GM12873 (cell line): ENCODE measurements at regions not wholly inside any gene's neighbourhood (a gene's known extent, or its start where the extent isn't known, plus 50 kb on each side); places are given as distances from the start of the nearest gene placed in this dataset.

ENCODE experiments used
- TF ChIP-seq, protein P1 (sequence below): IDR thresholded peaks from 2 replicates; pipeline ENCODE4 v1.5.1; 2012; ENCODE audit warnings: low read depth, mild to moderate bottlenecking, moderate library complexity, low read length, control low read depth; ENCODE audit not compliant: insufficient read depth; ENCODE audit errors: missing control alignments

DNA sequence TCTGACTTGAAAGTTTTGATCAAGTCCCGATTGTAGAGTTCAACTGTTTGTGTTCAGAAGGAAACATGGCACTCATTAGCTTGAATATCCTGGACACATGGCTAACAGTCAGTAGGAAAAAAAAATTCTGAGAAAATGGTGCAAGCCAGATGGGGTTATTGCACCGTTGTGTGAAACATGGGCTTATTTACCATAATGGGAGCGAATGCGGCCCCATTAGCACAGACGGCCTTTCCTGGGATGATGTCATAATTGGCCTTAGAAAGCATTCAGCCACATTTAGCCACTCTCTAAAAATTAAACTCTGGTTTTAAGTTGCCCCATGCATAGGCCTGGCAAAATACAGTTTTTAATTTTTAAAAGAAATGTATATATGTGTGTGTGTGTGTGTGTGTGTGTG, 112.1 kb downstream of the IRX2 start:
- TF ChIP-seq, protein P1, sequence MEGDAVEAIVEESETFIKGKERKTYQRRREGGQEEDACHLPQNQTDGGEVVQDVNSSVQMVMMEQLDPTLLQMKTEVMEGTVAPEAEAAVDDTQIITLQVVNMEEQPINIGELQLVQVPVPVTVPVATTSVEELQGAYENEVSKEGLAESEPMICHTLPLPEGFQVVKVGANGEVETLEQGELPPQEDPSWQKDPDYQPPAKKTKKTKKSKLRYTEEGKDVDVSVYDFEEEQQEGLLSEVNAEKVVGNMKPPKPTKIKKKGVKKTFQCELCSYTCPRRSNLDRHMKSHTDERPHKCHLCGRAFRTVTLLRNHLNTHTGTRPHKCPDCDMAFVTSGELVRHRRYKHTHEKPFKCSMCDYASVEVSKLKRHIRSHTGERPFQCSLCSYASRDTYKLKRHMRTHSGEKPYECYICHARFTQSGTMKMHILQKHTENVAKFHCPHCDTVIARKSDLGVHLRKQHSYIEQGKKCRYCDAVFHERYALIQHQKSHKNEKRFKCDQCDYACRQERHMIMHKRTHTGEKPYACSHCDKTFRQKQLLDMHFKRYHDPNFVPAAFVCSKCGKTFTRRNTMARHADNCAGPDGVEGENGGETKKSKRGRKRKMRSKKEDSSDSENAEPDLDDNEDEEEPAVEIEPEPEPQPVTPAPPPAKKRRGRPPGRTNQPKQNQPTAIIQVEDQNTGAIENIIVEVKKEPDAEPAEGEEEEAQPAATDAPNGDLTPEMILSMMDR: no peak

DNA sequence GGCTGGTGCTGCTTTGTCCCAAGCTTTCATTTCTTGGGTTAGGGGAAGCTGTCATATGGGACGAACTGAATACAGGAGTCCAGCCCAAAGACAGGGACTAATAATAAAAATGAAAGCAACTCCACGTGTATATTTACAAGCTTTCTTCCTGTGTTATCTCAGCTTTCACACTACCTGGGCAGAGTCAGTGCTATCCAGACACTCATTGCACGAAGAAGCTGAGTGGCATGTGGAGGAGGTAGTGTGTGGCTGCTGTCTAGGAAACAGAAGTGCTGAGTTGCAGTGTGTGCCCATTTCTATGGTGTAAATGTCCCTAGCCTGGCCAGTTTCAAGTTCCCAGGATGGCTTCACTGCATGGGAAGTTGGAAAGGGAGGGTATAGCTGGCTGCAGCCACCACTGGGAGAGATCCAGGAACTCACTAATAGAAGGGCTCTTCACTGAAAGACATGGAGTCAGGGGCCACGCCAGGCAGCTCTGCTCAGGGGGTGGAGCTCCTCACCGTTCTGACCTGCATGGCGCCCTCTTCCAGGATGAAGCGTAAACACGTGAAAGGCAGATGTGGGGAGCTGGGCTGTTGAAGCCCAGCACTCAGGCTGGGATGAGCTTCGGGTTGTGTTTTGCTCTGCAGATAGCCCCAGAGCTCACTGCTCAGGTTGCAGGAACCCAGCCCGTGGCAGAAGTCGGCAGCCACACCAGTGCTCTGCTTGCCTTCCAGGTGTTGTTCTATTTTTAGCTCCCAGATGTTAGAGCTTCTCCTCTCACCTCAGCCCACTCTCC, 116.9 kb downstream of the IRX2 start:
- TF ChIP-seq, protein P1: no peak

DNA sequence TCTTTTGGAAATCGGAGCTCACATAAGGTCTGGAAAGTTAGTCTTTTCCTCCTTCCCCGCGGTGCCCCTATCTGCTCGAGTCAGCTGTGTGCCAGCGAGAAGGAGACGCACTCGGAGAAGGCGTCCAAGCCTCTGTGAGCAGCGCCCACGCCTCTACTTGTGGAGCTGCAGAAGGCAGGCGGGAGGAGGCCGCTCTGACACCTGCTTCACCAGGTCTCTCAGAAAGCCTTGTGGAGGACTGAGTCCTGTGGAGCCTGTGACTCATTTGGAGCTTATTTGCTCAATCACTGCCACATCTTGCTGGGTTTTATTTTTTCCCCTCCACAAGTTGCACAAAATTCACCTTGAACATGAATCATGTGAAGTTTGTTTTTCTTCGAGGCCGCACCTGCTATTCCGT, 117.5 kb downstream of the IRX2 start:
- TF ChIP-seq, protein P1: no peak

DNA sequence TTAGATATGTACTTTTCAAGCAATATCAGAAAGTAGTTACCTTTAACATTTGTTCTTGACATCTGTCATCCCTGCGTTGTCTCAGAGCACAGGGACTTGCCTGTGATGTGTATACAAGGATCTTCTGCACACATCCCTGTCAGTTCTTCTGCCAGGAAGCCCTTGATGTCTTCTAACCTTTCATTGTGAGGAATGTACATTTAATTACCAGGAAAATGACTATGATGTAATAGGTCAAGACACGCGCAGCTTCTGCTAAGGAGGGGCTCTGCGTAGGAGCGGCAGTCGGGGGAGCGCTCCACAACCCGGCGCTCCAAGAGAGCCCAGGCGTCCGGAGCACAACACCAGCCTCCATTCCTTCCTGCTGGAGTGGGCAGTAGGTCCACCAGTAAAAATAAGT, 119.7 kb downstream of the IRX2 start:
- TF ChIP-seq, protein P1: no peak

DNA sequence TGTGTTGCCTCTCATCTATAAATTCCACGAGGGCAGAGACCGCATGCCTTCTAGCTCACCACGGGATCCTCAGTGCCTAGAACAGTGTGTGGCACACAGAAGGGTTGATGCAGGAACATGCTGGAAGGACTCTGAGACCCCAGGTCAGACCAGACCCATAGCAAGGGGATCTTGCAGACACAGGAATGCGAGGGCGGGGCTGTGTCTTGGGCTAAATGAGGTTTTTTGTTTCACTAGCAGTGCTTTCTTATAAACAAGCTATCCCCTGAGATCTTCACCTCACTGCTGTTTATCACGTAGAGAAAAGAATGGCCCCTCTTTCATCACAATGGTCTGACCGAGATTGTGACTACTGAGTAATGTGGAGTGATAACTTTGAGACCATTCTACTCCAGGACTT, 122.4 kb downstream of the IRX2 start:
- TF ChIP-seq, protein P1: no peak

DNA sequence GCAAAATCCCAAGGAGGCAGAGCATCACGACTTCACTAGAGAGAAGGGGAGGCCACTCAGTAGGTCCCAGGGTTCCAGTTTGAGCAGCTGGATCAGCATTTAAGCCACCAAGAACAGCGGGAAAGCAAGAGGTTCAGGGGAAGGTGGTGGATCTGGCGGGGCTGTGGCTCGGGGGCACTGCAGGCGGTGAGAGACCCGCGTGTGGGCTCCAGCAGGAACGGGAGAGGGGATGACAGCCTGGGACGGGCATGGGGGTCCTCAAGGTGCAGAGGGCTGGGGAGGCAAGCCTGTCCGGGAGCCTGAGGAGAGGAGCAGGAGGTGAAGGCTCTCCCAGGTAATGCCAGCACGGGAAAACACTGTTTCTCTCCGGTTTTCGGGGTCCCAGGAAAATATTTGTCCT, 123.6 kb downstream of the IRX2 start:
- TF ChIP-seq, protein P1: no peak

DNA sequence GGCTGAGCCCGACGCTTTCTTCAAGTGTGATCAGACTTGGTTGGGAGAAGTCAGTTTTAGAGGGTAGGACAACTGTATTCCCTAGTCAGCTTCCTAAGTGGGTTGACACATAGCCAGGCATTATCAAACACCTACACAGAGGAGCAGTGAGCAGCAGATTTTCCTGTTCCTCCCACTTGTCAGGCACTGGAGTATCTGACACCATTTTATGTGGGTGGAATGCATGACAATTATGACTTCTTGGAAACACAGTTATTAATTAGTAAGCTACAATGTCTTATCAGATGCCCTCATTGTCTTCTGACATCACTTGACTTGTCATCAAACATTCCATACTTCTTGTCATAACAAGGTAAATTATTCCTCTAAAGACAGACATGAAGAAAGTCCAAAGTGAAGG, 124.9 kb downstream of the IRX2 start:
- TF ChIP-seq, protein P1: no peak
